ENCODE measurements at regions not wholly inside any gene's neighbourhood (a gene's known extent, or its start where the extent isn't known, plus 50 kb on each side); places are given as distances from the start of the nearest gene placed in this dataset.
"Not testable (repeated sequence)": the region's sequence is repeated elsewhere in the genome, so short reads cannot be mapped to it uniquely, and the experiment has no call there.

GRCh38 chr6:11386323-11386722 is 151.2 kb upstream of the TMEM170B start:
- no peak for DNase-seq (ENCODE audit: low read depth)

- DNase-seq (ENCODE audit: low read depth): no peak
These were observed 152.3 kb upstream of the NEDD9 start for GRCh38 chr6:11384531-11385309.

- no peak for DNase-seq (ENCODE audit: low read depth)
These were observed 149.5 kb upstream of the NEDD9 start for GRCh38 chr6:11381801-11382513.

- no peak for DNase-seq (ENCODE audit: low read depth)
These were observed 148.7 kb upstream of the NEDD9 start for GRCh38 chr6:11380969-11381744.

- DNase-seq (ENCODE audit: low read depth): no peak
These were observed 148.1 kb upstream of the NEDD9 start for GRCh38 chr6:11380549-11380948.

GRCh38 chr6:11379805-11380204 is 147.3 kb upstream of the NEDD9 start:
- no peak for DNase-seq (ENCODE audit: low read depth)

GRCh38 chr6:11378639-11379038 is 146.2 kb upstream of the NEDD9 start:
- DNase-seq (ENCODE audit: low read depth): no peak

- DNase-seq (ENCODE audit: low read depth): no peak
These were observed 141.9 kb upstream of the NEDD9 start for GRCh38 chr6:11374036-11375010.

GRCh38 chr6:11373208-11373607 is 140.7 kb upstream of the NEDD9 start:
- no peak for DNase-seq (ENCODE audit: low read depth)

- not testable (repeated sequence) for DNase-seq (ENCODE audit: low read depth)
These were observed 139.8 kb upstream of the NEDD9 start for GRCh38 chr6:11372186-11372790.

- DNase-seq (ENCODE audit: low read depth): no peak
These were observed 137.9 kb upstream of the NEDD9 start for GRCh38 chr6:11370191-11371018.

GRCh38 chr6:11368760-11369159 is 136.3 kb upstream of the NEDD9 start:
- peak; percentile 56 for DNase-seq (ENCODE audit: low read depth)

GRCh38 chr6:11368264-11368663 is 135.8 kb upstream of the NEDD9 start:
- peak; percentile 17 for DNase-seq (ENCODE audit: low read depth)

- DNase-seq (ENCODE audit: low read depth): no peak
These were observed 135.3 kb upstream of the NEDD9 start for GRCh38 chr6:11367638-11368199.

- peak; percentile 30 for DNase-seq (ENCODE audit: low read depth)
These were observed 134.6 kb upstream of the NEDD9 start for GRCh38 chr6:11366934-11367637.

- DNase-seq (ENCODE audit: low read depth): no peak
These were observed 133.9 kb upstream of the NEDD9 start for GRCh38 chr6:11366183-11366933.

- no peak for DNase-seq (ENCODE audit: low read depth)
These were observed 132.5 kb upstream of the NEDD9 start for GRCh38 chr6:11364971-11365397.

Measured in HT1080 (cell line).